ENCODE measurements at regions not wholly inside any gene's neighbourhood (a gene's known extent, or its start where the extent isn't known, plus 50 kb on each side); places are given as distances from the start of the nearest gene placed in this dataset.

GRCh38 chr2:144595279-144595678, 75.4 kb upstream of the ZEB2 start:
- no peak for DNase-seq

DNA sequence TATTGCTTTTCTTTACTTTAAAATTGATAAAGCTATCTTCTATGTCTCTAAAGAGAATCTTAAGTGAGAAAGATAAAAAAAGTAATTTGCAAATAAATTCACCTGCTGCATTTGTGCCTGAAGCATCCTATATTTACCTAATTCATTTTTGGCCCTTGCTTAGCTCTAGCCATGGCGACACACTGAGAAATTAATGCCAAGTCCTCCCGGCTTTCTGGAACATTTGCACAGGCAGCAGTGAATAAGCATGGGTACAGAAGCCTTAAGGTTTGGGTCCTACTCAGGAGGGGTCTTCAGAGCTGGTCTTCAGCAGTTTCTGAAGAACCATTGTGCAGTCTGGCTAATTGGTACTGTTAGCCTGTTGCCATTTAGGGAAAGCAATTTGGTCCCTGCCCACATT, 73.9 kb upstream of the ZEB2 start:
- no peak for DNase-seq

DNA sequence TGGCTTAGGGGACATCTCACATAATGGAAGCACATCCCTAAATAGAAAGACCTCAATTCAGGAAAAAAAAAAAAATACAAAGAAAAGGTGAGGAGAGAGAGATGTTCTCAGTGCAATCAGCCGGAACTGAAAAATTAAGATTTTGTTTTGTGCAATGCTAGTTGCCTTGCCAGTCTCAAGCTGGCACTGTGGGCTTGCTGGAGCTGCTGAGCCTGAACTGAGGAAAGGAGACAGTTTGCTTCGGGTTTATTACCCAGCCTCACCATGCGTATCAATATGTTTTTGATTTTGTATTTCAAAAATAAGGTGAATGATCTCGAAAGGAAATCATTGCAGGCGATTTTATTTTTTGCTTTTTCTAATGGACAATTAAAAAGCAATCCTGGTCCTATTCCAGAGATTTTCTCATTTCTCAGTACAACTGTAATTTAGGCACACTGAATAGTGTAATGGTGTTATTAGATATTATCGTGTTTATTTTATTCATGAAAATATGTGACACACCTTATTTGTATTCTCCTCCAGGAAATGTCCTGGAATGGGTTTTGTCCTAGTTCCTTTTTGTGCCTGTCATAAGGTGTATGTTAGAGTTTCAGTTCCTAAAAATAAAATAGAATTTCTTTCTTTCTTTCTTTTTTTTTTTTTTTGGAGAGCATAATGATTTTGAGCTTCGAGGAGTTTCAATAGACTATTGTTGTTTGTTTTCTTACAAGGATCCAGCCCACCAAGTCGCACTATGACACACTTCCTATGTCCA, 72.8 kb upstream of the ZEB2 start:
- no peak for DNase-seq

DNA sequence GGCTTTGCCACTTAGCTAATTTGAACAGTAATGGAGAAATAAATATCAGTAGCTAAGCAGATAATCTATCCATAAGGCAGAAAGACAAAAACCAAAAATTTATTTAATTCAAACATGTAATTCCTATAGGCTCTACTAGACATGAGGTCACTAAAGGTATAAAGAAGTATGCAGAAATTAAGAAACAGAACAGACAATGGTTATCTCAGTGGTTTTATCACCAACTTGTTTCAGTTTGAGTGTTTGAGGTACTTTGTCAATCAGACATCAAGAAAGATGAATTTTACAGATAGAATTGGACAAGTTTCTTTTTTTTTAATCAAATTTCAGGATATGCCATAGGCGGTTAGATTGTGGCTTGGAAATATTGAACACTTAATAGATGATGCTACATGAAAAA, 67.4 kb upstream of the ZEB2 start:
- no peak for DNase-seq

DNA sequence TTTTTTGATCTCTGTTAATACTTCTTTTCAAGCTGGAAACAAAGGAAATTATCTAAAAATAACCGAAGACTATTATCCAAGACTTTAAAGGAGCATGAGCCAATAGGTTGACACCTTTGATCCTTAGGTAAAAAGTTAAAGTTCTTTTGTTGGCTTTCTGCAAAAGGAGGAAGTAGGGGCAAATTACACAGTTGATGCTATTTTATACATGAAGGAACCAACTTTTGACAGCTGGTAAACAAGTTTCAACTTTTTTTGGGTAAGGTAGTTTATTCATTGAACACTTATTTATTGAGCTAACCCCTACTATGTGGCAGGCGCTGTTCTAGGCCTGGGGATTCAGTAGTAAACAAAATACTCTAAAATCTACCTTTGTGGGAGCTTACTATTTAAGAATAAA, 66.6 kb upstream of the ZEB2 start:
- no peak for DNase-seq

DNA sequence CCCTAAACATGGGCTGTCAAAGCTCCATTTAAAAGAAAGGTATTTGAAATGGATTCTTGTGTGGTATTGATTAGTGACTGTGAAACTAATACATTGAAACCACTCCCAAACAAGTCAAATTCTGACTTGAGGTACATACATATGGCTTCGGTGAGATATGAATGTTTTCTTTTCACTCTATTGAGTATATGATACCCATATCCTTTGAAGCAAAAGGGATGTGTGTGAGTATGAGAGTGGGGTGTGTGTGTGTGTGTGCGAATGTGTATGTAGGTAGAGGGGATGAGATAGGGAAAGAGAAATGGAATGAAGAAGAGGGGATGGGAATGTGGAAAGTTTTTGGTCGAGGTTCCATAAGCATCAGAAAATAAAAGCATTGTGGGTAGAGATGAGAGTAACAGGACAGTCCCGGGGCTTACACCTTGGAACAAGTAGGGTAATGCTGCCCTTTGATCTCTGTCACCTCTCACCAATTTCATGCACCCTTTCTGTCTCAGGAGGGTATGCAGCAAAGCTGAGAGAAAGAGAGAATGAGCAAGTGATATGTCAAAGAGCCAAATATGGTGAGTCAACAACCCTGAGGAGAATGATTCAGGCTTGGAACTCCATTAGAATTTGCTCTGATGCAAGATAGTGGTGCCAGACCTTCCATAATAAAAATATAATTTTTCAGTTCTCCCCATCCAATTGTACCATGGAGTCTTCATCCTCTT, 64.0 kb upstream of the ZEB2 start:
- no peak for DNase-seq

DNA sequence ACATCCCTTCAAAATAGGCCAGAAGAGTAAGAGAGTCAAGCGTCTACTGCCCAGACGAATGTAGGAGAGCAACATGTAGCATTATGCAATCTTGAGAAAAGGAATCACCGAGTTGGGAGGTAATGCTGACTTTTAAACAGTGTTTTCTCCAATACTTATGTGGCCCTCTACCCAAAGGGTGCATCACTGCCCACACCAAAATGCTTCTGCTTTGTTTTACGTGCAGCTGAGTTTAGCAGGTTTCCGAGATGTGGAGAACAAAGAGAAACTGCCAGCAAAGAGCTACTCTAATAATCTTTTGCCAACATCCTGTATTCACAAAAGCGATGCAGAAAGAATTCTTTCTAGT, 63.4 kb upstream of the ZEB2 start:
- no peak for DNase-seq

DNA sequence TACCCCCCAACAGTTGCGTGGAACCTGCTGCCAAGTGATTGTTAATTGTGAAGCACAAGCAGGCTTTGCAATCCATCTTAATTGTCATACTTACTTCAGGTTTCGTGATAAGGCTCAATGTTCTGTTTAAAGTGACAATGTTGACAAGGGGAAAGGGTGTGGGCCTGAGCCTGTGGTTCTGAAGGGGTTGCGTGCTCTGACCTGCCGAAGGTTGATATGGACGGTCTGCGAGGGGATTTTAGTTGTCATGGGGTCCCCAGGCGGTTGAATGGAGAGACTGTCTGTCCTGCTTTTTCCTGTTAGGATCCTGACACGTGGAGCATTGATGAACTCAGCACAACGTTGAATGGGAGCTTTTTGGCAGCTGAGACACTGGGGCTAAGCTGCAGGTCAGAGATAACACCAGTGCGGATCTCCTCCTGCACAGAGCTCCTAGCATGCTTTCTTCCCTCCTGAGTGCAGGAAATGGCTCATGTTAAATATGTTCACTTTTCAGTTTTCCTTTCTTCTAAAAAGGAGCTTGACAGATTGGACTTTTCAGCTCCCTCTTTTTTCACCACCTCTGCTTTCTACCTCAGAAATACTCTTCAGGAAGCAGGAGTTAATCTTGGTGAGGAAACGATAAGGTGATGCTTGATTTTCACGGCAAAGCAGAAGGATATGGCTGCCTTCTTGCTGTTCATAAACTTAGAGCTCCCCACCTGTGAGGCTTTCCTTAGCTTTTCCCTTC, 62.9 kb upstream of the ZEB2 start:
- DNase-seq = no peak

DNA sequence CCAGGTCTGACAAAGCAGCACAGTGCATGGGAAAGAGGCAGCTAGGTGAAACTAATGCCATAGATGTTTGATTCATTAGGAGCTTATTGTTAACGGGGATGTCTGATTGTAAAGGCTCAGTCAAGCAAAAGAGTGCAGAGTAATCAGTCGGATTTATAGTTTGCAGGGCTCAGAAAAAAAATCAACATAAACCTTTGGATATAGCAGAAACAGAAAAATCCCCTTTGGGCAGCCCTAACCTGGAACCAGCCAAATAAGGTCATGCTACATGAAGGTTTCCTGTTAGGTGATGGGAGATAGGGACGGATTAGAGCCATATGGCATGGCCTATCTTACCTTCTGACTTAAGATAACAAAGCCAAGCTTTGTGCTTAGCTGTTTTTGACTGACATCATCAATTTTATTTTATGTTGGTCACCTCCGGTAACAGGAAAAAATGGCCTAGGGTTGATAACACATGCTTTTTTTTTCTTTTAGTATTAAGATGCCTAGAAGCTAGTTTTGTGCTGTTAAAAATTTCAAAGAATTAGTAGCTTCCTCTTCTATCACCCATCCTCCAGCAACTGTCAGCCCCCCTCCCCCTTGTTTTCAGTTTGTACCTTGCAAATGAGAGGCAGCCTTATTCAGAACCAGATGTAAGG, 60.7 kb upstream of the ZEB2 start:
- no peak for DNase-seq

GRCh38 chr2:144579556-144579955, 59.6 kb upstream of the ZEB2 start:
- no peak for DNase-seq

- DNase-seq = no peak
Measured at GRCh38 chr2:144578099-144578498, 58.2 kb upstream of the ZEB2 start.

- DNase-seq = no peak
Measured at GRCh38 chr2:144572977-144573376, 53.1 kb upstream of the ZEB2 start.

- no peak for DNase-seq
Measured at GRCh38 chr2:144571770-144572169, 51.9 kb upstream of the ZEB2 start.

- DNase-seq = no peak
Measured at GRCh38 chr2:144570566-144570965, 50.6 kb upstream of the ZEB2 start.
